B cell (primary cell): ENCODE measurements at regions not wholly inside any gene's neighbourhood (a gene's known extent, or its start where the extent isn't known, plus 50 kb on each side); places are given as distances from the start of the nearest gene placed in this dataset.

Experiments
- CTCF ChIP-seq: fragments of 200-600 bp; IDR thresholded peaks from one replicate; pipeline ENCODE4 v1.8.0; 2022; ENCODE audit warnings: antibody characterized with exemption, mild to moderate bottlenecking
- EZH2 ChIP-seq: IDR thresholded peaks from 2 replicates; pipeline ENCODE4 v1.6.1; 2012; ENCODE audit warnings: borderline replicate concordance, low read depth, mild to moderate bottlenecking, moderate library complexity, low read length; ENCODE audit not compliant: insufficient read depth, poor library complexity, severe bottlenecking

GRCh38 chr3:145865399-145866018, 295.5 kb downstream of the PLOD2 start:
- TF ChIP-seq CTCF (no peak), EZH2 (no peak)
